Loucy (cell line): ENCODE measurements at regions not wholly inside any gene's neighbourhood (a gene's known extent, or its start where the extent isn't known, plus 50 kb on each side); places are given as distances from the start of the nearest gene placed in this dataset.

Experiments
- EZH2phosphoT487 ChIP-seq: fragments of 200-600 bp; IDR thresholded peaks from 2 replicates; pipeline ENCODE4 v1.6.1; 2018; ENCODE audit warnings: antibody characterized with exemption, mild to moderate bottlenecking, moderate library complexity, borderline replicate concordance
- TF ChIP-seq, protein P1 (sequence below): fragments of 200-600 bp; sonication (generic); conservative IDR thresholded peaks from 2 replicates; pipeline ENCODE4 v1.5.1; 2014; ENCODE audit warnings: mild to moderate bottlenecking, antibody characterized with exemption, low read length

DNA sequence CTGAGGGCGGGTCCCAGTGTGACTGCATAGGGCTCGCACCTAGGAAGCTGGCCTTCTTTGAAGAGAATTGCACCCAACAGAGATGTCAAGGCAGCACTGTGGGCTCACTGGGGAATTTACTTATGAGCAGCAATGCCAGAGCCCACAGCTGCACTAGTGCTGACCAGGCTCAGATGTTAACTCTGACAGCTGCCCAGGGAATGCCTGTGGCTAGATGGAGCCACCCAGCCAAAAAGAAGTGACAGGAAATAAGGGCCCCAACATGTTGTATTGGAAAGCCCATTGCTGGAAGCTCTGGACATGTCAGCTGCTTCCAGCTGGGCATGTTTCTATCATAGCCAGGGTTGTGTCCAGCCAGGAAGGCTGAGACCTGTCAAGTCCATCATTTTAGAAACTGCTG lies 90.9 kb upstream of the ZNF280D start:
- TF ChIP-seq, protein P1, sequence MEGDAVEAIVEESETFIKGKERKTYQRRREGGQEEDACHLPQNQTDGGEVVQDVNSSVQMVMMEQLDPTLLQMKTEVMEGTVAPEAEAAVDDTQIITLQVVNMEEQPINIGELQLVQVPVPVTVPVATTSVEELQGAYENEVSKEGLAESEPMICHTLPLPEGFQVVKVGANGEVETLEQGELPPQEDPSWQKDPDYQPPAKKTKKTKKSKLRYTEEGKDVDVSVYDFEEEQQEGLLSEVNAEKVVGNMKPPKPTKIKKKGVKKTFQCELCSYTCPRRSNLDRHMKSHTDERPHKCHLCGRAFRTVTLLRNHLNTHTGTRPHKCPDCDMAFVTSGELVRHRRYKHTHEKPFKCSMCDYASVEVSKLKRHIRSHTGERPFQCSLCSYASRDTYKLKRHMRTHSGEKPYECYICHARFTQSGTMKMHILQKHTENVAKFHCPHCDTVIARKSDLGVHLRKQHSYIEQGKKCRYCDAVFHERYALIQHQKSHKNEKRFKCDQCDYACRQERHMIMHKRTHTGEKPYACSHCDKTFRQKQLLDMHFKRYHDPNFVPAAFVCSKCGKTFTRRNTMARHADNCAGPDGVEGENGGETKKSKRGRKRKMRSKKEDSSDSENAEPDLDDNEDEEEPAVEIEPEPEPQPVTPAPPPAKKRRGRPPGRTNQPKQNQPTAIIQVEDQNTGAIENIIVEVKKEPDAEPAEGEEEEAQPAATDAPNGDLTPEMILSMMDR, result no peak
- no peak for TF ChIP-seq EZH2phosphoT487
